AG04449 (cell line): ENCODE measurements at regions not wholly inside any gene's neighbourhood (a gene's known extent, or its start where the extent isn't known, plus 50 kb on each side); places are given as distances from the start of the nearest gene placed in this dataset.

Source experiments
- CTCF ChIA-PET: fragments of 350-600 bp; formaldehyde crosslinking; extraction: SDS; loops from one replicate; lab custom pipeline; 2021; ENCODE audit warnings: antibody characterized with exemption; lab: Yijun Ruan, JAX
- POLR2A ChIA-PET: fragments of 400-600, 350-600 bp; formaldehyde crosslinking; extraction: SDS; loops from one replicate; lab custom pipeline; 2020; ENCODE audit warnings: antibody characterized with exemption, inconsistent platforms; lab: Yijun Ruan, JAX
- DNase-seq: peaks from one replicate; pipeline ENCODE4 v3.0.0-alpha.2; 2010; ENCODE audit warnings: low read depth, low spot score
- H3K4me3 ChIP-seq: 2 replicates; pipeline ENCODE4 v1.5.1; 2011; ENCODE audit warnings: low read depth, mild to moderate bottlenecking, control low read depth, low read length
- CTCF ChIP-seq: IDR thresholded peaks from one replicate; pipeline ENCODE4 v1.5.1; 2011; ENCODE audit warnings: mild to moderate bottlenecking, moderate library complexity, low read length, control low read depth, inconsistent platforms; ENCODE audit not compliant: insufficient read depth; ENCODE audit errors: missing control alignments

- ChIA-PET CTCF (no interaction called here), POLR2A (no interaction called here)
- no peak for DNase-seq
- no peak for TF ChIP-seq CTCF
- no peak overlapping the region for H3K4me3 ChIP-seq
Observed at GRCh38 chrX:1925053-1925481, 310.2 kb downstream of the ASMT start.

- H3K4me3 ChIP-seq: no peak overlapping the region
- no peak for TF ChIP-seq CTCF
- ChIA-PET POLR2A (no interaction called here), CTCF (no interaction called here)
- no peak for DNase-seq
Observed at GRCh38 chrX:1928805-1929204, 313.9 kb downstream of the ASMT start.

GRCh38 chrX:1932231-1932630, 317.4 kb downstream of the ASMT start:
- no peak for TF ChIP-seq CTCF
- no peak overlapping the region for H3K4me3 ChIP-seq
- ChIA-PET CTCF (no interaction called here), POLR2A (no interaction called here)
- DNase-seq: peak; percentile 49

- H3K4me3 ChIP-seq: no peak overlapping the region
- DNase-seq: no peak
- CTCF ChIA-PET: no interaction called here
- TF ChIP-seq CTCF: no peak
- POLR2A ChIA-PET: no interaction called here
Observed at GRCh38 chrX:1933964-1934363, 319.1 kb downstream of the ASMT start.

- POLR2A ChIA-PET: no interaction called here
- no peak overlapping the region for H3K4me3 ChIP-seq
- no peak for DNase-seq
- TF ChIP-seq CTCF: no peak
- CTCF ChIA-PET: no interaction called here
Observed at GRCh38 chrX:1935805-1936204, 320.9 kb downstream of the ASMT start.

GRCh38 chrX:1938190-1938589, 323.3 kb downstream of the ASMT start:
- no peak for DNase-seq
- no peak for TF ChIP-seq CTCF
- POLR2A ChIA-PET: no interaction called here
- H3K4me3 ChIP-seq: no peak overlapping the region
- CTCF ChIA-PET: no interaction called here
